Retina (tissue), 1 donor: ENCODE measurements at regions not wholly inside any gene's neighbourhood (a gene's known extent, or its start where the extent isn't known, plus 50 kb on each side); places are given as distances from the start of the nearest gene placed in this dataset.
"Not testable (repeated sequence)": the region's sequence is repeated elsewhere in the genome, so short reads cannot be mapped to it uniquely, and the experiment has no call there.

ENCODE experiments used
- DNase-seq: peaks from one replicate; pipeline ENCODE4 v3.0.0-alpha.2; 2016

DNA sequence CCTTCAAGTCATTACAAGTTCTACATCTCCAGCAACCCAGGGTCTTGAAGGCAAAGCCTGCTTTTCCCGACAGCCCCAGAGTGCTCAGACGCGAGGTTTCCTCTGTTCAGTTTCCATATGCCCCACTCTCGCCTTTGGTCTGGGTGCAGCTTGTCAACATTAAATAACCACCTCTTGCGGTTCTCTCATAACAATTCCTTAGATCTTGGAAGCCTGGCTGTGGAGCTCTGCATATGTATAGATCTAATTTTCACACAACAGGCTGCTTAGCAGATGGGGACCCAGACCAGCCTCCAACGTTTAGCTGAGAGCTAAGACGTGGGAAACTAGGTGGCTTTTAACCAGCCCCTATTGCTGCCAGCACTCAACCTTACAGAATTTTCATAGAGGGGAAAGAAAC lies 295.5 kb downstream of the RPLP1 start:
- DNase-seq = no peak

DNA sequence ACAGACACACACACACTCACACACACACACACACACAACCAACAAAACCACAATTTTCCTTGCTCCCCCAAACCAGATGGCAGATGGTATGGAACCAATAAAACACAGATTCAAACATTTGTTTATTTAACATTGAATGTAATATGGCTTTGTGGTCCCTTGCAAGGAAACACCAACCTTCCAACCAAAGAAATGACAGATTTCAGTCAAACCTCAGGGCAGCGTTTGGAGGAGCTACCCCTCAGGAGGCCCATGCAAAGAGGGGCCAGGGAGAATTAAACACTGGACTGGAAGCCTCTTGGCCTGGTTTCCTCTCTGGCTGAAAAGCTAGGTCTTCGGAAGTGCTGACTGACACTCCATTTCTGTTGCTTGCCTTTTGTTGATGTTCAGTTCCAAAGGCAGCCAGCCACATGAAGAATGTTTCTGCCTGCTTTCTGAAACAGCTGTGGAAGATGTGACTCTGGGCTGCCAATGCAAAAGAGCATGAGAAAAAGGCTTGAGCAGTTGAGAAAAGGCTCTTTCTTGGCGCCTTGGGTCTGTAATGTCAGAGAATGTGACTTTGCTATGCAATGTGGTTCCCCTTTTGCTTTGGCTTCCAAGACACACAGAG lies 296.1 kb downstream of the RPLP1 start:
- DNase-seq = no peak

DNA sequence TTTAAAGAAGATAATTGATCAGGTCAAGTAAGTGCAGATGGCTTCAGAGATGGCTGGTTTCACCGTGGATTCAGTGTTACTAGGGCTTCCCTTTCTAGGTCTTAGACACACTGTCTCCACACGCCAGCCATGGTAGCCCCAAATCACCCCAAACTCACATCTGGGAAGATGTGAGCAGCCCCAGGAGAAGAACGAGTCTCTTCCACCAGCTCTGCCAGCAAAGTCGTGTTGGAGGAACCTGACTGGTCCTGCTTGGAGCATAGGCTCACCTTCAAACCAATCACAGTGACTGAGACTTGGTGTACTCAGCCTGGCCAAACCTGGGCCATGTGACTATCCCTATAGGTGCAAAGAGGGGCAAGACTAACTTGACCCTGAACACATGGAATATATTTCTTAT lies 296.7 kb downstream of the RPLP1 start:
- no peak for DNase-seq

GRCh38 chr15:69749797-69750196 lies 297.2 kb downstream of the RPLP1 start:
- no peak for DNase-seq

DNA sequence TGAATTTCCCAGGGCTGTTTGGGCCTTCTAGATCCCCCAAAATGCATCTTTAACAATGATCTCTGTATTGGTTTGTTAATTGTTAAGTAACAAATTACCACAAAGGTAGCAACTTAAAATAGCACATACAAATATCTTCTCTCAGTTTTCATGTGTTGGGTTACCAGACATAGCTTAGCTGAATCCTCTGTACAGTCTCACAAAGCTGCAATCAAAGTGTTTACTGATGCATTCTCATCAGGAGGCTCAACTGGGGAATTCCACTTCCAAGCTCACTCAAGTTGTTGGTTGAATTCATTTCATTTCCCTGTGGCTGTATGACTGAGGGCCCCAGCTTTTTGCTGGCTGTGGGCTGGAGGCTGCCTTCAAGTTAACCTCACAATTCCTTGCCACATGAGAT lies 297.6 kb downstream of the RPLP1 start:
- no peak for DNase-seq

GRCh38 chr15:69751147-69751546 lies 298.5 kb downstream of the RPLP1 start:
- no peak for DNase-seq

DNA sequence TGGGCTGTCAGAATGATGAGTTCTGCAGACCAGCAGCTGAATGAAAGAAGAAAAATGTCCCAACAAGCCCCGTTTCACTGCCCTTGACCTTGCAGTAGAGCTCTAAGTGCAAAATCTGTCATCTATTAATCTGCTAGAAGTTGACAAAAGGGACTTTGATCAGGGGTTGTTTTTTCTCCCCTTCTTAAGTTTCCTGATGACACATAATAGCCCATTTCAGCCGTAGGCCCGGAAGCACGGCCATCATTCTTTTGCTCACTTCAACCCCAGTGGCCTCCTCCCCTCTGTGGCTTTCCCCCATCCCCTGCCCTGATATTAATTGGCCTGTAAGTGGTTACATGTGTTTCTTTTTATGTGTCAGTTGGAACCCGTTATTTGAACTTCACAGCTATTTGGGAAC lies 298.9 kb downstream of the RPLP1 start:
- no peak for DNase-seq

DNA sequence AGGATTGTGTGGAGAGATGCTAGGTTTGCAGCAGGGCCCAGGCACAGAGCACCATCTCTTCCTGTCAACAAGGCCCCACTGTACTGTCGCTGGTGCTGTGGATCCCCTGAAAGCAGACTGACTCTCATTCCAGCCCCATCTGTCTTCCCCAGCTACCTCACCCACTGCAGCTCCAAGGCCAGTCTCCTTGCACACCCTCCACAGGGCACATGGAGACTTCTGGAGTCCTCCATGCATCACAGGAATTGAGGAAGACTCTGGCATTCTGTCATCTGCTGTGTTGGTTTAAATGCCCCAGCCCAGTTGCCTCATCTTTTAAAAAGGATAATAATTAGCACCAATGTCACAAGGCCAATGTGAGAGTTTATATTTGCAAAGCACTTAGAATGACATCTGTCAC lies 301.2 kb downstream of the RPLP1 start:
- no peak for DNase-seq

- no peak for DNase-seq
Measured at GRCh38 chr15:69754313-69754712, 301.7 kb downstream of the RPLP1 start.

DNA sequence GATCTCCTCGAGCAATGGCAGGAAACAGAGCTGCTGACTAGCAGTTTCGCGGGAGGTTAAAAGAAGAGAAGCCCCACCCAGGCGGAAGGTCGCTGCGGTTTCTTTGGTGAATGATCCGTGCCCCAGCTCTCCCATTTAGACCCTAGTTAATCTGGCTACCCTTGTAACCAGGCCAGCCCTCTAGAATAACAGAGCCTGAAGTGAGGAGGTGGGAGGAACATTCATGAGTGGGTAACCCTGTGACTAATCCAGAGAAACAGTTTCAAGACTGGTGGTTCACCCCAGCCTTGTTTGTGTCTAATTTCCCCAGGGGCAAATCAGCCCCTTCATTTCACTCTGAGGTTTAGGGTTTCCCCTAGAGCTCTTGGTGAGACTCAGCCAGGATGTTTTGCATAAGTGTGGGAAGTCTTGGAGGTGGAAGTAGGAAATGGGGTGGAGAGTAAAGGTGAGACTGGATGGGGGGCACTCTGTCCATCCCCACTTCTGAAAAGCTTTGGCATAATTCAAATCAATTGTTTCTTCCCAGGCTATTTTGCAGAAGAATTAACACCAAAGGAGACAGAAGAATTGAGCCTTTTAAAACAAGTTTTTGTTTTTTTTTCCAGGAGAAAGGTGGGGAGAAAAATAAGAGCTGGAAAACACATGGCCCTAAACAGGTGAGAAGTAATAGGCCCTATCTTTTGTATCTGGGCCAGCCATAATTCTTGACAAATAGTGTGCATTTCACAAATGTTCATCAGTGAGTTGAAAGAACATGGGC lies 303.1 kb downstream of the RPLP1 start:
- no peak for DNase-seq

DNA sequence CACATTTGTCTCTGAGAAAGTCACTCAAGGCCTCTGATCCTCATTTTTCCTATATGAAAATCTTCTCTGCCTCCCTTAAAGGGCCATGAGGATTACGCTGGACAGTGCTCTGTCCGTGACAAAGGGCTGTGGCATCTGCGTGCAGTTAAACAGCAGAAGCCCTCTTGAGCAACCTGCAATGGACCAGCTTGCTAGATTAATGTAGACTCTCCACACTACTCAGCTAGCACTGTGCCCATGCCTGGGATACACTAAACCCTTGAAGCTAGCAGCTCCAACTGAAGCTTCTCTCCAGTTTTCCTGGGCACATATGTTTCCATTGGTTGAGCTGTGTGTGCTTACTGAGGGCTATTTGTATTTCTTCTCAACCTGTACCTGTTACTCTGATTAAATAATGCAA lies 303.8 kb downstream of the RPLP1 start:
- no peak for DNase-seq

DNA sequence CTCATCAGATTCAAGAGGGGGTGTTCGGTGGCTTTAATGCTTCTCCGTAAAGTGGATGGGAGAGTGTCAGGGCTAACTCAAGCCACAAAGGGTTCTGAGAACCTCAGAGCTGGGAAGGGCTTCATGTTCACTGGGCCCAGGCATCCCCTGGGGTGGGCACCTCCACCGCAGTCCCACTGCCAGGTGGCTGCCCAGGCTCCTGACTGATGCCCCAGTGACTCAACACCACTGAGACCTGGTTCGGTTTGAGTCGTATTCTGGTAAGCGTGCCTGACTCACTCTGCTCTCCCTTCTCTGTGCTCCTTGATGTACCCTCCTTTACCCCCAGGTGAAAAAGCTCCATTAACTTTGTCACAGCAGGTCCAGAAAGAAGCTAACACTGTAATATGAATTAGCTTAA lies 304.6 kb downstream of the RPLP1 start:
- no peak for DNase-seq

DNA sequence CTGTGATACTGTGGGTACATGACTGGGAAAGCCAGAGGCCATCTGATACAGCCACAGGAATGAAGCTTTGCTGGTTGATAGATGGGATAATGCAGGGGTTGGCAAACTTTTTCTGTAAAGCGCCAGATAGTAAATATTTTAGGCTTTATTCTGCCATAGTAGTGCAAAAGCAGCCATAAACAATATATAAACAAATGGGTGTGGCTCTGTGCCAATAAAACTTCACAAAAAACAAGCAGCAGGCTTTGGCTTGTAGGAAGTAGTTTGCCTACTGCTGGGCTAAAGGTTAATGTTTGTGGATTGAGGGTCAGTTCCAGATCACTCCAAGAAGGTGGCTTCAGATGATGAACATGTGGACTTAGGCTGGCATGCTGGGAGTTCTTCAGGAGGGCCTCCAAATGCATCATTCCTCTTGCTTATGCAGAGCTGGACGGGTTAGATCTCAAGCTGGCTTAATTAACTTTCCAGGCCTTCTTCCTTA lies 305.7 kb downstream of the RPLP1 start:
- no peak for DNase-seq

DNA sequence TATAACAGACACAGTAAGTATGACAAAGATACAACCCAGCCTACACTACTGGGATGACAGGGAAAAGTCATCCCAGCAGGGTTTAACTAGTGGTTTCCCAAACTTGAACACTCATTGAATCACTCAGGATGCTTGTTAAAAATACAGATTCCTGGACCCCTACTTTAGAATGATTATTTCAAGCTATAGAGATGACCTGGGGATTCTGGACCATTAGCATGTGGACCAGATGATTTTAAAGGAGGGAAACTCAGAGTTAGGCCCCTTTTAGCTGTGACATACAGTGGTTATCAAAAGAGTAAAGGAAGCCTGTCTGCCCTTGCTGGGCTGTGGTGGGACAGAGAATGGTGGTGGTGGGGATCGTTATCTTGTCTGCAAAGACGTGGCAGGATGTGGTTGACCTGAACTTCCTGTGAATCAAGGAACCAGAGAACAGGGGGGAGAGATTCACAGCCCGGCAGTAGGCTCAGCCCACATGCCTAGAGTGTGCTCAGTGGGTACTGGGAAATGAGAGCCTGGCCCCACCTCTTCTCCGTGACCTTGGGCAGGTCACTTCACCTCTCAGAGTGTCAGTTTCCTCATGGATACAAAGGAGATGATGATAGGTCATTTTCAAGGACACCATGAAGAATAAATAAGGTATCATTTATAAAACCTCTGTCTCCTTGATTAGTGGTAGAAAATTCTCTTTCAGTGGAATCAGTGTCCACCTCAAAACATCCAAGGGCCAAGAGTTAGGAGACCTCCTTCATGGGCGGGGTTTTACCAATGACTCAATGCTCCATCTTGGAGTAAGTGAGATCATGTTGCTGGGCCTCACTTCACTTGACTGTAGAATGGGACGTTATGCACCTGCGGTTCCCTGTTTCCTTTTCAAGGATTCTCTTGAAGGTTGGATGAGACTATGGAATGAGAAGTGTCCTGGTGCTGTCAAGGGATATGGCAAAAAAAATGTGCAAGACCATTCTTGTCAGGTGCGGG lies 306.5 kb downstream of the RPLP1 start:
- no peak for DNase-seq

GRCh38 chr15:69760258-69760845 lies 307.7 kb downstream of the RPLP1 start:
- no peak for DNase-seq

DNA sequence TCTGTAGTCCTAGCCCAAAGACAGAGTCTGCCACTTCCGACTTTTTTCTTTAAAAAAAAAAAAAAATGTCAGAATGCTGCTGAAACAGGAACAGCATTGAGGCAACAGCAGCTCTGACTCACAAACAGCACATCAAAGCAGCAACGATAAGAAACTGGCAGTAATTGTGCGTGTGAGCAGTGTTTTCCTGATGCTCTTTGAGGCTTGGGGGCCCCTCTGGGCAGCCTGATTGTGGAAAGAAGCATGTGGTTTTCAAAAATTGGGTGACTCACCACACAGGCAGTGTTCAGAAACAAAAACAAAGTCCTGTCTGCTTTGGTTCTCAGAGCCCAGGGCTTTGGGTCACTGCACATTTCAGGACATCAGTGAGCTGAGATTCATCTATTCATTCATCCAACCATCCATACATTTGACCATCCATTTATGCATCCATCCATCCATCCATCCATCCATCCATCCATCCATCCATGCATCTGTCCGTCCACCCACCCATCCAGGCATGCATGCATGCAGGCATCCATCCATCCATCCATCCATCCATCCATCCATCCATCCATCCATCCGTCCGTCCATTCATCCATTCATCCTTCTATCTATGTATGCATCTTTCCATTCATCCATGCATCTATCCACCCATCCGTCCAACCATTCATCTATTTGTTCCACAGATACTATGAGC lies 308.4 kb downstream of the RPLP1 start:
- DNase-seq = no peak

DNA sequence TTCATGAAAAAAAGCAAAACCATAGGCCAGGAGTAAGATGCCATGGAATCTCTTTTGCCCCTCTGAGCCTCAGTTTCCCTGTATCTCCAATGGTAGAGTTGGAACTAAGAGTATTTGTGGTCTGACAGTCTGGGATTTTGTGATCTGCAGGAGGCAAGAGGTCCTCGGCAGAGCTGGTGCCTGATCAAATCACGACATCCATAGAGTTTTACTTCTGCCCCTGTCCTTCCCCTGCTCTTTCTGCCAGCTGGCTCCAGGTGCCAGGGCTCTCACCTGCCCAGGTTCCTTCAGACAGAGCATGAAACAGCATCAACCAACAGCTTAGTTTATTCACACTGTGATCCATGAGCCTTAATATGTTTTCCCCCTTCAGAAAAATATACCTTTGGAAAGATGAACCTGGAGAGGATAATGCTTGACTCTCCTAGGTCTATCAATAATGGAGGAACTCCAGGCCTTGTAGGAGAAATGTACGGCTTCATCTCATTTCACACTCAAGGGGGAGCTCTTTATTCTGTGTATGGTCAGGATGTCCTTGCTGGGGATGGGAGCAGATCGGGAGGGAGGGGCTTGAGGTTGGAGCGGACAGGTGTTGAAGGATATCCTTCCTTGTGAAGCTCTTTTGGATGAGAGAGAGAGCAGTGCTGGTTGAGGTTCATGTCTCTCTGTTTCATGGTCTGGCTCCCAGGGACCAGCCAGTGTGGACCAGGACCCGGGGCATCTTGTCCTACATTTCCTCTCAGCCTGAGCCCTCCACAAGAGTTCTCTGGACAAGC lies 309.9 kb downstream of the RPLP1 start:
- no peak for DNase-seq

DNA sequence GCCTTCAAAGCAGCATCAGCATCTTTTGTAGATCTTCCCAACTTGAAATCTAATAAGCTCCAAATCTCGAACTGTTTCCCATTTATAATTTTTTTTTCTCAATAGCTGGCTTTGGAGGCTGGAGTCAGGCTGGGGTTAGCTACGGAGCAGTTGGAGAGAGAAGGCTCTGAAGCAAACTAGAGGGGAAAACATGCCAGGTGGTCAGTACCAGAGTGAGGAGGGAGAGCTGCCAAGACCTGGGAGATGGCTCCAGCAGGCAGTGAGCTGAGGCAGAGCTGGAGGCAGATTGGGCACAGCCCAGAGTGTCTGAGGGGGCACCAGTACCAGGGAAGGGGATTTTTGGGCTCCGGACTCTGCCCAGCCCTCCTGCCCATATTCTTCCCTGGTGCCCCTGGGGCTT lies 311.2 kb downstream of the RPLP1 start:
- DNase-seq = no peak

- no peak for DNase-seq
Measured at GRCh38 chr15:69766156-69766555, 313.5 kb downstream of the RPLP1 start.

DNA sequence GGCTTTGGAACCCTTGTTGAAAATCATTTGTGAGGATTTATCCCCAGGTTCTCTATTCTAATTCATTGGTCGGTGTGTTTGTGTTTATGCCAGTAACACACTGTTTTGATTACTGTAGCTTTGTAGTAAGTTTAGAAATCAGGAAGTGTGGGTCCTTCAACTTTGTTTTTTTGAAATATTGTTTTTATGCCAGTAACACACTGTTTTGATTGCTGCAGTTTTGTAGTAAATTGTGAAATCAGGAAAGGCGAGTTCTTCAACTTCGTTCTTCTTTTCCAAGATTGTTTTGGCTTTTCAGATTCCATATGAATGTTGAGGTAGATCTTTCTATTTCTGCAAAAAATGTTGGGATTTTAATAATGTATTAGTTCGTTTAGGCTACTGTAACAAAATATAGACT lies 314.6 kb downstream of the RPLP1 start:
- no peak for DNase-seq

- not testable (repeated sequence) for DNase-seq
Measured at GRCh38 chr15:69769336-69769735, 316.7 kb downstream of the RPLP1 start.

DNA sequence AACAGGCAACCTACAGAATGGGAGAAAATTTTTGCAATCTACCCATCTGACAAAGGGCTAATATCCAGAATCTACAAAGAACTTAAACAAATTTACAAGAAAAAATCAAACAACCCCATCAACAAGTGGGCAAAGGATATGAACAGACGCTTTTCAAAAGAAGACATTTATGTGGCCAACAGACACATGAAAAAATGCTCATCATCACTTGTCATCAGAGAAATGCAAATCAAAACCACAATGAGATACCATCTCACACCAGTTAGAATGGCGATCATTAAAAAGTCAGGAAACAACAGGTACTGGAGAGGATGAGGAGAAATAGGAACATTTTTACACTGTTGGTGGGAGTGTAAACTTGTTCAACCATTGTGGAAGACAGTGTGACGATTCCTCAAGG lies 321.6 kb downstream of the RPLP1 start:
- DNase-seq = not testable (repeated sequence)
